Tibial nerve (tissue), 3 donors: ENCODE measurements at regions not wholly inside any gene's neighbourhood (a gene's known extent, or its start where the extent isn't known, plus 50 kb on each side); places are given as distances from the start of the nearest gene placed in this dataset.

Experiments used
- CTCF ChIP-seq, 5 experiments: fragments of 200-600 bp in 3 of 5; fragments of 450-650 bp in 2 of 5; sonication (generic) in 3 of 5; IDR thresholded peaks; one replicate each; pipeline ENCODE4 v1.5.1; 2016 to 2019; ENCODE audit warnings: antibody characterized with exemption in 5 of 5, mild to moderate bottlenecking in 3 of 5, moderate library complexity in 2 of 5
- POLR2A ChIP-seq, 2 donors: fragments of 450-650 bp; IDR thresholded peaks; one replicate each; pipeline ENCODE4 v1.6.1; 2017; ENCODE audit warnings: antibody characterized with exemption in 2 of 2, mild to moderate bottlenecking in 2 of 2, moderate library complexity in 2 of 2

GRCh38 chr9:90013778-90014177, 409.0 kb downstream of the GADD45G start:
- TF ChIP-seq CTCF (IDR thresholded peaks at IDR 0.05) (no peak), POLR2A (IDR thresholded peaks at IDR 0.05) (no peak)
